Parathyroid adenoma (tissue), 2 donors: ENCODE measurements at regions not wholly inside any gene's neighbourhood (a gene's known extent, or its start where the extent isn't known, plus 50 kb on each side); places are given as distances from the start of the nearest gene placed in this dataset.

ENCODE experiments used
- H2AFZ ChIP-seq: fragments of 300-600 bp; sonication (generic); one replicate; pipeline ENCODE4 v1.7.0; 2017; ENCODE audit warnings: antibody characterized with exemption, mild to moderate bottlenecking
- H3K27ac ChIP-seq: fragments of 300-600 bp; sonication (generic); one replicate; pipeline ENCODE4 v1.7.0; 2017
- H3K27me3 ChIP-seq: fragments of 300-600 bp; sonication (generic); one replicate; pipeline ENCODE4 v1.7.0; 2017; ENCODE audit warnings: low read length; ENCODE audit not compliant: control insufficient read depth, insufficient read depth
- H3K36me3 ChIP-seq: fragments of 300-600 bp; sonication (generic); one replicate; pipeline ENCODE4 v1.7.0; 2017; ENCODE audit warnings: low read length; ENCODE audit not compliant: control insufficient read depth, insufficient read depth
- H3K4me1 ChIP-seq: fragments of 300-600 bp; sonication (generic); one replicate; pipeline ENCODE4 v1.7.0; 2017; ENCODE audit warnings: control low read depth
- H3K4me2 ChIP-seq: fragments of 300-600 bp; sonication (generic); one replicate; pipeline ENCODE4 v1.7.0; 2017; ENCODE audit warnings: low read length
- H3K4me3 ChIP-seq: fragments of 300-600 bp; sonication (generic); one replicate; pipeline ENCODE4 v1.7.0; 2017; ENCODE audit warnings: low read depth, low read length
- H3K79me2 ChIP-seq: fragments of 300-600 bp; sonication (generic); one replicate; pipeline ENCODE4 v1.7.0; 2017; ENCODE audit warnings: control low read depth
- H3K9ac ChIP-seq: fragments of 300-600 bp; sonication (generic); one replicate; pipeline ENCODE4 v1.7.0; 2017; ENCODE audit warnings: mild to moderate bottlenecking
- H3K9me3 ChIP-seq: fragments of 300-600 bp; sonication (generic); one replicate; pipeline ENCODE4 v1.7.0; 2017; ENCODE audit warnings: low read length; ENCODE audit not compliant: control insufficient read depth
- TF ChIP-seq, protein P1 (sequence below): fragments of 300-600 bp; sonication (generic); IDR thresholded peaks from one replicate; pipeline ENCODE4 v1.7.0; 2017; ENCODE audit warnings: antibody characterized with exemption, mild to moderate bottlenecking
- donor health status: primary hyperparathyroidism.

DNA sequence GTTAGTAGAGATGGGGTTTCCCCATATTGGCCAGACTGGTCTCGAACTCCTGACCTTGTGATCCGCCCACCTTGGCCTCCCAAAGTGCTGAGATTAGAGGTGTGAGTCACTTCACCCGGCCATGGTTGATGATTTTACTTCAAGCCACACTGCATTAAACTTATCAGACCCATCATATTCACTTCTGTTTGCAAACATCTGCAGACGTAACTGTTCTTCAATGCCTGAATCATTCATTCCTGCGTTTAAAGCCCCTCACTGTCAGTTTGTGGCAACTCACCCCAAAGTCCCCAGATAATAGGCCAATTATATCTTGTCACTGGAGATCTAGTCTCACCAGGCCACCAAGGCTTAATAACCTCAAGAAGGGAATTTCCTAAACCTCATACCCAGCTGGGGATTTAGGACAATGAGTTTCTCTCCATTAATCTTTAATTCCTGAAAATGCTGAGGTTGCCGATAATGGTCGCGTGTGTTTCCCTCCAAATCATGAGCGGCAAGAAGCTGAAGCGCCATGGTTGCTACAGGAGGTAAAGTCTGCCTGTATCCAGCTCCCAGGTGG, 229.6 kb downstream of the LY86 start:
- no peaks in the 10 kb centered on the region for H3K27me3 ChIP-seq
- H3K36me3 ChIP-seq, result no peaks in the 10 kb centered on the region
- peaks cover 9% of the 10 kb centered on the region for H3K4me1 ChIP-seq
- no peak overlapping the region for H3K9ac ChIP-seq
- H3K27ac ChIP-seq, result no peak overlapping the region
- H3K79me2 ChIP-seq, result no peaks in the 10 kb centered on the region
- TF ChIP-seq, protein P1, sequence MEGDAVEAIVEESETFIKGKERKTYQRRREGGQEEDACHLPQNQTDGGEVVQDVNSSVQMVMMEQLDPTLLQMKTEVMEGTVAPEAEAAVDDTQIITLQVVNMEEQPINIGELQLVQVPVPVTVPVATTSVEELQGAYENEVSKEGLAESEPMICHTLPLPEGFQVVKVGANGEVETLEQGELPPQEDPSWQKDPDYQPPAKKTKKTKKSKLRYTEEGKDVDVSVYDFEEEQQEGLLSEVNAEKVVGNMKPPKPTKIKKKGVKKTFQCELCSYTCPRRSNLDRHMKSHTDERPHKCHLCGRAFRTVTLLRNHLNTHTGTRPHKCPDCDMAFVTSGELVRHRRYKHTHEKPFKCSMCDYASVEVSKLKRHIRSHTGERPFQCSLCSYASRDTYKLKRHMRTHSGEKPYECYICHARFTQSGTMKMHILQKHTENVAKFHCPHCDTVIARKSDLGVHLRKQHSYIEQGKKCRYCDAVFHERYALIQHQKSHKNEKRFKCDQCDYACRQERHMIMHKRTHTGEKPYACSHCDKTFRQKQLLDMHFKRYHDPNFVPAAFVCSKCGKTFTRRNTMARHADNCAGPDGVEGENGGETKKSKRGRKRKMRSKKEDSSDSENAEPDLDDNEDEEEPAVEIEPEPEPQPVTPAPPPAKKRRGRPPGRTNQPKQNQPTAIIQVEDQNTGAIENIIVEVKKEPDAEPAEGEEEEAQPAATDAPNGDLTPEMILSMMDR, result no peak
- H2AFZ ChIP-seq, result no peak overlapping the region
- no peaks in the 10 kb centered on the region for H3K9me3 ChIP-seq
- H3K4me2 ChIP-seq, result no peak overlapping the region
- no peak overlapping the region for H3K4me3 ChIP-seq

DNA sequence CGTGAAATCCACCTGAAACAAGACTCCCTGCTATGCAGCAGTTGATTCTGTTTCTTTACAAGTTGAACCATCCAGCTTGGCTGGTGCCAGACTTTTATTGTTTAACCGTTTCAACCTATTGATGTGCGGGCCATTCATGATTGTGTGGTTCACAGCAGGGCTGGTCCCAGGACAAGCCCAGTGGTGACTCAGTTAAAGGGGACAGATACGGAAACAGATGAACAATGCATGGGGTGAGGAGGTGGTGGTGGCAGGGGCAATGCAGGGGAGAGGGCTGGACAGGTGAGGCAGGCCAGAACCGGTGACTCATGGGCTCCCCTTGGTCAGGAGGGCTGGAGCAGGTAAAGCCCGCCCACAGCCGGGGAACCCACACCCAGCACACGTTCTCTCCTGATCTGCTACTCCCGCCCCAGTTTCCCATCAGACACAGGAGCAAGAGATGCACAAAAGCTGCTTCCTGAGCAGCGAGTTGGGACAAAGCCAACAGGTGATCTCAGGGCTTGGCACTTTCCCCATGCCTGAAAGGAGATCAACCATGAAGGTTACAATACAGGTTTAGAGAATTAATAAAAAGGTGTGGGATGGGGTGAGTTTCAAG, 232.2 kb downstream of the LY86 start:
- H3K27ac ChIP-seq, result no peak overlapping the region

DNA sequence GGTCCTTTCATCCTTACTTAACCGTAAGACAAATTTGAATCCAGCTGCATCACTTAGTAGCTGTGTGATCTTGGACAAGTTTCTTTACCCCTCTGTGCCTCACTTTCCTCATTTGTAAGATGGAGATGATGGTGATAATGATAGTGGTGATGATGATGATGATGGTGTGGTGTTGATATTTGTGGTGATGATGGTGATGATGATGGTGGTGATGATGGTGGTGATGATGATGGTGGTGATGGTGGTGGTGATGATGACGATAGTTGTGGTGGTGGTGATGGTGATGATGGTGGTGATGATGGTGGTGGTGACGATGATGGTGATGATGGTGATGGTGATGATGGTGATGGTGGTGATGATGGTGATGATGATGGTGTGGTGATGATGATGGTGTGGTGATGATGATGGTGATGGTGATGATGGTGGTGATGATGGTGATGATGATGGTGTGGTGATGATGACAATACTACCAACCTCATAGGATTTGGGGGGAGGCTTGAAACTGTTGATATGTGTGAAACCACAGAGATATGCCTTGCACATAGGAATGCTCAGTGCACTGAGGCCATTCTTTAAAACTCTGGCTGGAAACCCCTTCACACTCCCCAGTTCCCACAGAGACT, 233.2 kb downstream of the LY86 start:
- TF ChIP-seq, protein P1, result no peak
- H3K4me2 ChIP-seq, result no peak overlapping the region
- no peak overlapping the region for H2AFZ ChIP-seq
- no peak overlapping the region for H3K9ac ChIP-seq
- peaks cover 9% of the 10 kb centered on the region for H3K4me1 ChIP-seq
- H3K27ac ChIP-seq, result peak overlapping the region; percentile 0
- no peaks in the 10 kb centered on the region for H3K9me3 ChIP-seq
- H3K27me3 ChIP-seq, result no peaks in the 10 kb centered on the region
- H3K79me2 ChIP-seq, result no peaks in the 10 kb centered on the region
- no peak overlapping the region for H3K4me3 ChIP-seq
- H3K36me3 ChIP-seq, result no peaks in the 10 kb centered on the region

More for the DNA sequence above, 232.2 kb downstream of the LY86 start:
- peak overlapping the region; percentile 20 for H3K4me2 ChIP-seq
- no peaks in the 10 kb centered on the region for H3K9me3 ChIP-seq
- no peaks in the 10 kb centered on the region for H3K79me2 ChIP-seq
- H3K27me3 ChIP-seq, result no peaks in the 10 kb centered on the region
- no peaks in the 10 kb centered on the region for H3K36me3 ChIP-seq
- H3K9ac ChIP-seq, result no peak overlapping the region
- peak overlapping the region; percentile 30 for H2AFZ ChIP-seq
- TF ChIP-seq, protein P1, result no peak
- no peak overlapping the region for H3K4me3 ChIP-seq
- H3K4me1 ChIP-seq, result peaks cover 9% of the 10 kb centered on the region

DNA sequence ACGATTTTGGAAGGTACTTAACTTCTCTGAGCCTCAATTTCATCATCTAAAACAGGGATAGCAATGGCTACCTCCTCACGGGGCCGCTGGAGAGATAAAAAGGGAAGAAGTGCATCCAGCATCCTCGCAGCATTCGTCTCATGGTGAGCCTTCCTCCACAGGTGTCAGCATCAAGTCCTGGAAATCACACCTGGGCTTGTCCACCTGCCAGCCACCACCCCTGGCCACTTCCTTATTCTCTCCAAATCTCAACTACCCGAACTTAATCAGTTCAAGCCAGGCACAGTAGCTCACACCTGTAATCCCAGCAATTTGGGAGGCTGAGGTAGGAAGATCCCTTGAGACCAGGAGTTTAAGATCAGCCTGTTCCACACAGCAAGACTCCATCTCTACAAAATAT, 234.5 kb downstream of the LY86 start:
- Histone ChIP-seq H3K4me1 (peaks cover 9% of the 10 kb centered on the region), H3K4me3 (no peak overlapping the region), H3K79me2 (no peaks in the 10 kb centered on the region), H3K9ac (no peak overlapping the region), H3K9me3 (no peaks in the 10 kb centered on the region), H2AFZ (no peak overlapping the region), H3K36me3 (no peaks in the 10 kb centered on the region), H3K4me2 (no peak overlapping the region), H3K27ac (no peak overlapping the region), H3K27me3 (no peaks in the 10 kb centered on the region)
- TF ChIP-seq, protein P1, result no peak
